ENCODE measurements at regions not wholly inside any gene's neighbourhood (a gene's known extent, or its start where the extent isn't known, plus 50 kb on each side); places are given as distances from the start of the nearest gene placed in this dataset.

- DNase-seq: no peak
Observed at GRCh38 chr10:44087403-44087802, 297.5 kb downstream of the CXCL12 start.

- DNase-seq: no peak
Observed at GRCh38 chr10:44083719-44084400, 301.0 kb downstream of the CXCL12 start.

- DNase-seq: no peak
Observed at GRCh38 chr10:44071479-44071878, 313.4 kb downstream of the CXCL12 start.

GRCh38 chr10:44070282-44070681 lies 314.6 kb downstream of the CXCL12 start:
- no peak for DNase-seq

- no peak for DNase-seq
Observed at GRCh38 chr10:44069573-44069972, 315.3 kb downstream of the CXCL12 start.

- no peak for DNase-seq
Observed at GRCh38 chr10:44068716-44069482, 316.0 kb downstream of the CXCL12 start.

- DNase-seq: no peak
Observed at GRCh38 chr10:44067432-44067831, 317.5 kb downstream of the CXCL12 start.

GRCh38 chr10:44066527-44067255 lies 318.2 kb downstream of the CXCL12 start:
- DNase-seq: no peak

- no peak for DNase-seq
Observed at GRCh38 chr10:44065788-44066526, 318.9 kb downstream of the CXCL12 start.

GRCh38 chr10:44064987-44065787 lies 319.7 kb downstream of the CXCL12 start:
- DNase-seq: no peak

- no peak for DNase-seq
Observed at GRCh38 chr10:44064317-44064716, 320.6 kb downstream of the CXCL12 start.

GRCh38 chr10:44063686-44064085 lies 321.2 kb downstream of the CXCL12 start:
- DNase-seq: no peak

- DNase-seq: no peak
Observed at GRCh38 chr10:44060719-44061118, 324.2 kb downstream of the CXCL12 start.

- no peak for DNase-seq
Observed at GRCh38 chr10:44060221-44060620, 324.7 kb downstream of the CXCL12 start.

GRCh38 chr10:44058259-44058658 lies 326.6 kb downstream of the CXCL12 start:
- DNase-seq: no peak

GRCh38 chr10:44056967-44057805 lies 327.7 kb downstream of the CXCL12 start:
- no peak for DNase-seq

- DNase-seq: no peak
Observed at GRCh38 chr10:44056206-44056605, 328.7 kb downstream of the CXCL12 start.

- no peak for DNase-seq
Observed at GRCh38 chr10:44054046-44054445, 330.9 kb downstream of the CXCL12 start.

GRCh38 chr10:44053391-44053790 lies 331.5 kb downstream of the CXCL12 start:
- DNase-seq: no peak

GRCh38 chr10:44051584-44052385 lies 333.1 kb downstream of the CXCL12 start:
- no peak for DNase-seq
